ENCODE measurements at regions not wholly inside any gene's neighbourhood (a gene's known extent, or its start where the extent isn't known, plus 50 kb on each side); places are given as distances from the start of the nearest gene placed in this dataset.
"Not testable (repeated sequence)": the region's sequence is repeated elsewhere in the genome, so short reads cannot be mapped to it uniquely, and the experiment has no call there.

GRCh38 chr7:356691-357462, 66.9 kb downstream of the FOXL3 start:
- no peak for DNase-seq (ENCODE audit: low spot score)

DNA sequence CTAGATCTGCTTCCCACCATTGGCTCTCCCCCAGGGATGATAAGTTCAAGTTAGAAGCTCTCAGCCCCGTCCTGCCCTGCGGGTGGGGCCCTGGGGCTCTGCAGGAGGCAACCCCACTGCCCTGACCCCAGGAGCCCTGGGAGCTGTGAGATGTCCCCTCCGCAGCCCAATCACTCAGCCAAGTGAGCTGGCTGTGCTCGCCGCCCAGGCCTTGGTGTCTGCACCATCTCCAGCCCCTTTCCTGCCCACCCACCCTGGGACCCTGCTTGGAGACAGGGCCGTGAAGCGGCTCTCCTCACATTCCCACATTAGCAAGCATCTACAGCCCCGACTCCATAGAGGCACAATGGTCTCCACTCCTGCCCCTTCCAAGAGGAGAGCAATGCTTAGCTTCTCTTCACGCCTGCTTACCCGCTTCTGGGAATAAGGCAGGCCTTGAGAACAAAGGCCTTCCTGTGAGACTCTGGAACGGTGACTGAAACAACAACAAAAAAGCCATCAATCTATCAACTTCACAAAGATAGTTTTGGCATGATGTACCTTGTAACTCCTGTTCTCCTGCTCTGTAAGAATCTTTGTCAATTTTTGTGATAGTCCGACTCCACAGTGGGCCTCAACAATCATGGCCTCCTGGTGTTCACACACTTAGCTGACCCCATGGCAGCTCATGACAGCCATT, 67.7 kb downstream of the FOXL3 start:
- no peak for DNase-seq (ENCODE audit: low spot score)

DNA sequence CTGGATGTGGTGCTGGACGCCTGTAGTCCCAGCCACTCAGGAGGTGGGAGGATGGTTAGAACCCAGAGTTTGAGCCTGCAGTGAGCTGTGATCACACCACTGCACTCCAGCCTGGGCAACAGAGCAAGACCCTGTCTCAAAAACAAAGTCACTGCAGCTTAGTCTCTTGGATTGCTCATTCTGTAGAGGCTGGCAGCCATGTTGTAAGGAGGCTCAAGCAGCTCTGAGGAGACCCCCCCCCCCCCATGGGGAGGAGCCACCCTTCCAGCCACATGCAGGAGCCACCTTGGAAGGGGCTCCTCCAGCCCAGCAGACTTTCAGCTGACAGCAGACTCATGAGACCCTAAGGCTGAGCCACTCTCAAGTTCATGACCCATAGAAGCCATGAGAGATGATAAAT, 68.4 kb downstream of the FOXL3 start:
- DNase-seq (ENCODE audit: low spot score) = no peak

DNA sequence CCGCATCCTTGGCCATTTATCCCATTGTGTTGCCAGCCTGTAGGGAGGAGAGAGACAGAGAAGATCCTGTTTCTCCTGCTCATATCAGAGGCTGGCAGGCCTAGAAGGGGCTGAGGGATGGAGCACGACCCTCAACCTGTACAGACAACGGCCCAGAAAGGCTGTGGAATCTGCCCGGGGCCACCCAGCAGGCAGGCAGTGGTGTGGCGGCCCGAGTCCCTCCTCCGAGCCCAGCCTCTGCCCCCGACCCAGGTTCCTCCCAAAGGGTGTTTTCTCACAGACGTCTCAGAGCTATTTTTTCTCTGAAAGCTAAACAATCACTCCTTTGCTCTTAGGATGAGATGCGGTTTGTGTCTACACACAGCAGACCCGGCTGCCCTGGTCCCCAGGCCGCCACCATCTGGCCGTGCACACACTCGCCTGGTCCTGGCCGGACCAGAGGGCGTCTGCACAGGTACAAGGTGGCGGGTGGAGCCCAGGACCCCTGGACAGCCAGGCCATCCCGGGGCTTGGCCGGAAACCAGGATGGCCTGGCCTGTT, 69.3 kb downstream of the FOXL3 start:
- no peak for DNase-seq (ENCODE audit: low spot score)

- DNase-seq (ENCODE audit: low spot score) = no peak
Observed at GRCh38 chr7:359766-360361, 69.9 kb downstream of the FOXL3 start.

DNA sequence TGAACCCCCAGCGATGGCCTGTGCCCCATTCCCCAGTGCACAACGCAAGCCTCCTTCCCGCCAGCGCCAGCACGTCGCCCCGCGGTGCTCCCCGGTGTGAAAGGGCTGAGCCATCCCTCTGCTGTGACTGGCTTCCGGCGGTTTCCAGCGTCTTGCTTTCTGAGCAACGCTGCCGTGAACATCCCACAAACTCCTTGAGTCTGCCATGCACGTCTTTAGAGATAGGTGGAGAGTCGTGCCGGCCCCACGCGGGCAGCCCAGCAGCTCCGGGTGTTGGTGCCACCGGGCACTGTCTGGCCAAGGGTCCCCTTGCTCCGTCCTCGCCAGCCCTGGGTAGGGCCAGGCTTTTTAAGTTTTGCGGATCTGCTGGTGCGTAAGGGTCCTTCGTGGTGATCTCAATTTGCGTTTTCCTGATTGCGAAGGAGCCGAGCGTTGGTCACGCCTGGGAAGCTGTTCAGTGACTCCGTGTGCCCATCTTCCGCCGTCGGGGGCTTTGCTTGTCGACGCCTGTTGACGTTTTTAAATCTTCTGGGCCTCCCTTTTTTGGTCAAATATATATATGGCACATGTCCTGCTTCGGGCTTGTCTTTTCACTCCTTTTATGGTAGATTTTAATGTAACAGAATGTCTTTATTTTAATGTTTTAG, 70.6 kb downstream of the FOXL3 start:
- no peak for DNase-seq (ENCODE audit: low spot score)

GRCh38 chr7:361182-361581, 71.2 kb downstream of the FOXL3 start:
- not testable (repeated sequence) for DNase-seq (ENCODE audit: low spot score)

- no peak for DNase-seq (ENCODE audit: low spot score)
Observed at GRCh38 chr7:361680-362401, 71.9 kb downstream of the FOXL3 start.

DNA sequence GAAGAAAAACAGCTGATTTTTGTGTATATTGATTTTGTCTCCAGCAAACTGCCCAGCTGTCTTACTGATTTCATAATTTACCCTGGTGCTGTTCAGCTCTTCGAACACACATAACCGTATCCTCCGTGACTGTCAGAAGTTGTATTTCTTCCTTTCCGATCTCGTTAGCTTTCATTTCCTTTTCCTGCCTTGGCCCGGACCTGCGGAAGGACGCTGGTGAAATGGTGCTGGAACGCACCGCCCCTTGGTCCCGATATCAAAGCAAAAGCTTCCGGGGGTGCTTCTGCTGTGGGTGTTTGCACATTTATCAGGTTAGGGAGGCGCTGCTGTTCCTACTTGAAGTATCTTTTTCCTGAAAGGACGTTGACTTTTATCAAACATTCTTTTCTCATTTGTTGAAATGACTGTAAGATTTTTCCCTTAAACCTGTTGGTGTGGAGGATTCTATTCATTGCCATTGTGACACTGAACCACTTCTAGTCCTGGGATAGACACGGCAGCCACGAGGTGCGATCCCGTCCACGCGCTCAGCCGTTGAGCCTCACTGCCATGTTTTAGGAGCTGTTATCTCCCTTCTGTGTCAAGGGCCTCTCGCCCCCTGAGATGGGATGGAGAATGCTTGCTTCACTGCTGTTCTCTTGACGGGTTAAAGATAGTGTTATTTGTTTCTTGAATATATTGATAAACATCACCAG, 72.6 kb downstream of the FOXL3 start:
- peak; percentile 53 for DNase-seq (ENCODE audit: low spot score)

GRCh38 chr7:363626-364025, 73.7 kb downstream of the FOXL3 start:
- DNase-seq (ENCODE audit: low spot score) = no peak

GRCh38 chr7:364536-364935, 74.6 kb downstream of the FOXL3 start:
- DNase-seq (ENCODE audit: low spot score) = no peak

GRCh38 chr7:365593-365992, 75.6 kb downstream of the FOXL3 start:
- no peak for DNase-seq (ENCODE audit: low spot score)

GRCh38 chr7:366161-366803, 76.3 kb downstream of the FOXL3 start:
- no peak for DNase-seq (ENCODE audit: low spot score)

- no peak for DNase-seq (ENCODE audit: low spot score)
Observed at GRCh38 chr7:367351-367901, 77.5 kb downstream of the FOXL3 start.

DNA sequence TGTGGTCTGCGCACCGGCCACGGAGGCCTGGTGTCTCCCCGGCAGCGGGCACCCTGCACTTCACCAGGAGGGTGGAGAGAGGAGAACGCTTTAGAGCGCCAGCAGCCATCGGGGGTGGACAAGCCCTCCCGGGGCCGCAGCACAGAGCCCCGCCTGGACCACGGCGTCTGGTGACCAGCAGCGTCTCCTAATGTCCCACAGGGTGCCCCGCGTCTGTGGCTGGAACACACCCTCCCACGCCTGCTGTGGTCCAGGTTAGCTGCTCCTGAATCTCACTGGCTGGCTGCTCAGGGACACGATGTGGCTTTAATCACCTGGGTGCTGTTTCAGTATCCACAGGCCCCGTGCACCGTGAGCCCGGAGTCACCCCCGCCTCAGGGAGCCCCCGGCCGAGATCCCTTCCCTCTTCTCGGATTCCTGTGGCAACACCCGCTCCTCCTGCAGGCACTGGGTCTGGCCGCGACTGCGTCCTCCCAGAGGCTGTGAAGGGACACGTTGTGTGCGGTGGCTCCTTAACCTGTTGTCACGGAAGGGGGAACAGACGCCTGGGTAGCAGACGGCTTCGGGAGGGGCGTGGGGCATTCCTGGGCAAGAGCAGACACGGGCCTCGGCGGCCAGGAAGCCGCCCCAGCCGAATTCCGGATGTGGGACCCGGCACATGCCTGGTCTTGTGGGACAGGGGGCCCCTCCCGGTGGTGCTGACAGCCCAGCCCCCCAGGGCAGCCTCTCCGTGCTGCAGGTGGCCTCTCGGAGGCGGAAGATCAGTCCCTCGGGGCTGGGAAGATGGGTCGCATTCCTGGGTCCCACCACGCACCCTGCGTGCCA, 78.9 kb downstream of the FOXL3 start:
- no peak for DNase-seq (ENCODE audit: low spot score)

DNA sequence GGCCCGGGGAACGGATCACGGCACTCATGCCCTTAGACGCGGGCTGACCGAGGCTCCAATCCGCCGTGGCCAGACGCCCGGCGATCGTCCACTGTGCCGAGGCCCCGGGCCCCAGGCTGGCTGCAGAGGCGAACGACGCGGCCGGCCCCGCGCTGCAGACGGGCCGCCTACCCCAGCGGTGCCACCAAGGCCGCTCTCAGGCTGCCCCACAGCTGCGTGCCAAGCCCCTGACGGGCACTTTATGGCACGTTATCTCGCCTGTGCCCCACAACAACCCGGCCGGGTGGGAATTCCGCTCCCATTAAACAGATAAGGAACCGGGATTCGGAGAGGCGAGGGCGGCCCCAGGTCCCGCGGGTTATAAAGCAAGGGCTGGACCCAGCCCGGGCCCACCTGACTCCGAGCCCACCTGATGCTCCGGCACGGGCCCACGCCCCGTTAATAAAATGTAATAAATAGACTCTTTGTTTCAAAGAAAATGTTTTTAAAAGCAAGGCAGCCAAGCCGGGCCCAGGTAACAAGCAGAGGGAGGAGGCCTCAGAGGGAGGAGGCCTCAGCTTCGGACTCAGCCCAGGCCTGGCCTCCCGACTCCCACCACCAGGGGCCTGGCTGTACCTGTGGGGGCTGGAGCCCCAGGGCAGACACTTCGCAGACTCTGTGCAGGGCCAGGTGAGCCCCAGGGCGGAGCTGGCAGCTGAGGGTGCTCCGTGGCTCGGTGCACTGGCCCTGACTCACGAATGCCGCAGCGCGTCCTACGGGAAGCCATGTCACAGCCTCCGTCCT, 79.7 kb downstream of the FOXL3 start:
- DNase-seq (ENCODE audit: low spot score) = no peak

- DNase-seq (ENCODE audit: low spot score) = no peak
Observed at GRCh38 chr7:370259-370625, 80.3 kb downstream of the FOXL3 start.

DNA sequence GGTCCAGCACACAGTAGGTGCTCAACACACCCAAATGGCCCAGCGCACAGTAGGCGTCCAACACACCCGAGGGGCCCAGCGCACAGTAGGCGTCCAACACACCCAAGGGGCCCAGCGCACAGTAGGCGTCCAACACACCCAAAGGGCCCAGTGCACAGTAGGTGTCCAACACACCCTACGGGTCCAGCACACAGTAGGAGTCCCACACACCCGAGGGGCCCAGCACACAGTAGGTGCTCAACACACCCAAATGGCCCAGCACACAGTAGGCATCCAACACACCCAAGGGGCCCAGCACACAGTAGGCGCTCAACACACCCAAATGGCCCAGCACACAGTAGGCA, 80.8 kb downstream of the FOXL3 start:
- DNase-seq (ENCODE audit: low spot score) = no peak
